Natural killer cell (primary cell): ENCODE measurements at regions not wholly inside any gene's neighbourhood (a gene's known extent, or its start where the extent isn't known, plus 50 kb on each side); places are given as distances from the start of the nearest gene placed in this dataset.

Experiments used
- ATAC-seq, 3 donors: fragments of 150-1000 bp in 2 of 3; fragments of 200-7000 bp in 1 of 3; cut with Tn5 transposase; 1 replicate in 1 of 3; 2 replicates in 2 of 3; pipeline ENCODE4 v1.10.0; 2021; ENCODE audit warnings: mild to moderate bottlenecking in 2 of 3, moderate library complexity in 2 of 3
- DNase-seq, 2 donors: peaks; one replicate each; pipeline versions ENCODE4 v3.0.0 to v3.0.0-alpha.2; 2013 to 2021; ENCODE audit warnings: mixed read lengths in 1 of 2
- H3K27ac ChIP-seq: one replicate; pipeline ENCODE4 v1.5.1; 2013; ENCODE audit warnings: mild to moderate bottlenecking, low read length
- H3K27me3 ChIP-seq: one replicate; pipeline ENCODE4 v1.6.1; 2013; ENCODE audit warnings: low read length; ENCODE audit not compliant: control insufficient read depth, insufficient read depth
- H3K36me3 ChIP-seq: one replicate; pipeline ENCODE4 v1.6.1; 2013; ENCODE audit warnings: low read length; ENCODE audit not compliant: control insufficient read depth, insufficient read depth
- H3K4me1 ChIP-seq: one replicate; pipeline ENCODE4 v1.6.1; 2013; ENCODE audit warnings: low read length; ENCODE audit not compliant: control insufficient read depth, insufficient read depth
- H3K4me3 ChIP-seq: one replicate; pipeline ENCODE4 v1.5.1; 2013; ENCODE audit warnings: low read length
- H3K9me3 ChIP-seq: one replicate; pipeline ENCODE4 v1.6.1; 2013; ENCODE audit warnings: low read length; ENCODE audit not compliant: control insufficient read depth, insufficient read depth
- H3K27ac Mint-ChIP-seq, 2 donors: one replicate each; pipeline ENCODE4 v1.8.0; 2022; ENCODE audit warnings: mild to moderate bottlenecking in 2 of 2, mixed read lengths in 2 of 2, moderate library complexity in 1 of 2
- H3K27me3 Mint-ChIP-seq, 2 donors: one replicate each; pipeline ENCODE4 v1.8.0; 2022; ENCODE audit warnings: low read depth in 2 of 2, mixed read lengths in 2 of 2
- H3K36me3 Mint-ChIP-seq: one replicate; pipeline ENCODE4 v1.8.0; 2022; ENCODE audit warnings: mixed read lengths
- H3K4me1 Mint-ChIP-seq, 2 donors: one replicate each; pipeline ENCODE4 v1.8.0; 2022; ENCODE audit warnings: mixed read lengths in 2 of 2
- H3K4me3 Mint-ChIP-seq: one replicate; pipeline ENCODE4 v1.8.0; 2022; ENCODE audit warnings: mild to moderate bottlenecking, moderate library complexity, mixed read lengths
- H3K9me3 Mint-ChIP-seq, 2 donors: one replicate each; pipeline ENCODE4 v1.8.0; 2022; ENCODE audit warnings: mixed read lengths in 2 of 2
- CTCF ChIP-seq: fragments of 200-600 bp; IDR thresholded peaks from one replicate; pipeline ENCODE4 v1.8.0; 2022; ENCODE audit warnings: antibody characterized with exemption
- WGBS: methylation state at CpG from one replicate; pipeline ENCODE4 v1.1.7; 2013; ENCODE audit warnings: missing lambda C conversion rate; ENCODE audit not compliant: insufficient coverage; 5-methylcytosine and 5-hydroxymethylcytosine counted together
- intact Hi-C: fragments of 100-400 bp; cut with micrococcal nuclease; formaldehyde crosslinking; loops from one replicate; pipeline ENCODE4 v1.14.2; 2022

- no peaks in the 10 kb centered on the region for H3K9me3 ChIP-seq
- H3K36me3 ChIP-seq = no peaks in the 10 kb centered on the region
- no peak for TF ChIP-seq CTCF
- no peak overlapping the region for H3K27ac ChIP-seq
- Mint-ChIP-seq H3K9me3 (no peaks in the 10 kb centered on the region), H3K4me3 (no peak overlapping the region), H3K36me3 (no peaks in the 10 kb centered on the region), H3K4me1 (no peaks in the 10 kb centered on the region), H3K27me3 (peaks cover 0 to 3% of the 10 kb centered on the region in 2 donors), H3K27ac (no peak overlapping the region)
- no peak overlapping the region for H3K4me3 ChIP-seq
- intact Hi-C loops = no loop called here
- H3K4me1 ChIP-seq = no peaks in the 10 kb centered on the region
- ATAC-seq (no peak), DNase-seq (no peak)
- no peaks in the 10 kb centered on the region for H3K27me3 ChIP-seq
These were observed 120.4 kb upstream of the P2RY1 start for GRCh38 chr3:152714507-152714906.

GRCh38 chr3:152717252-152717651 lies 117.7 kb upstream of the P2RY1 start:
- H3K4me3 ChIP-seq = no peak overlapping the region
- TF ChIP-seq CTCF = no peak
- H3K4me1 ChIP-seq = no peaks in the 10 kb centered on the region
- H3K36me3 ChIP-seq = no peaks in the 10 kb centered on the region
- Mint-ChIP-seq H3K4me1 (no peaks in the 10 kb centered on the region), H3K27me3 (peaks cover 3 to 10% of the 10 kb centered on the region in 2 donors), H3K36me3 (no peaks in the 10 kb centered on the region), H3K9me3 (peaks cover 0 to 5% of the 10 kb centered on the region in 2 donors), H3K27ac (no peak overlapping the region), H3K4me3 (no peak overlapping the region)
- intact Hi-C loops = no loop called here
- H3K27me3 ChIP-seq = no peaks in the 10 kb centered on the region
- no peak for DNase-seq
- H3K9me3 ChIP-seq = no peaks in the 10 kb centered on the region
- WGBS = 100% methylated on average over 2 of the region's 3 CpGs
- H3K27ac ChIP-seq = no peak overlapping the region
- no peak for ATAC-seq

- no peaks in the 10 kb centered on the region for H3K4me1 Mint-ChIP-seq
- H3K4me3 Mint-ChIP-seq = no peak overlapping the region
- TF ChIP-seq CTCF = no peak
- Histone ChIP-seq H3K27me3 (no peaks in the 10 kb centered on the region), H3K4me1 (no peaks in the 10 kb centered on the region), H3K36me3 (no peaks in the 10 kb centered on the region), H3K4me3 (no peak overlapping the region), H3K27ac (no peak overlapping the region), H3K9me3 (no peaks in the 10 kb centered on the region)
- H3K36me3 Mint-ChIP-seq = no peaks in the 10 kb centered on the region
- no peak overlapping the region for H3K27ac Mint-ChIP-seq
- intact Hi-C loops = no loop called here
- H3K27me3 Mint-ChIP-seq = peaks cover 3 to 10% of the 10 kb centered on the region in 2 donors
- ATAC-seq (no peak), DNase-seq (no peak)
- H3K9me3 Mint-ChIP-seq = peaks cover 0 to 5% of the 10 kb centered on the region in 2 donors
These were observed 116.1 kb upstream of the P2RY1 start for GRCh38 chr3:152718810-152719209.

GRCh38 chr3:152719264-152719663 lies 115.7 kb upstream of the P2RY1 start:
- Histone ChIP-seq H3K9me3 (no peaks in the 10 kb centered on the region), H3K4me1 (no peaks in the 10 kb centered on the region), H3K27me3 (no peaks in the 10 kb centered on the region), H3K36me3 (no peaks in the 10 kb centered on the region), H3K27ac (no peak overlapping the region), H3K4me3 (no peak overlapping the region)
- DNase-seq (no peak), ATAC-seq (no peak)
- no peaks in the 10 kb centered on the region for H3K4me1 Mint-ChIP-seq
- 92% methylated on average over 2 of the region's 2 CpGs for WGBS
- H3K9me3 Mint-ChIP-seq = peaks cover 0 to 5% of the 10 kb centered on the region in 2 donors
- H3K36me3 Mint-ChIP-seq = no peaks in the 10 kb centered on the region
- H3K27ac Mint-ChIP-seq = no peak overlapping the region
- intact Hi-C loops = no loop called here
- no peak for TF ChIP-seq CTCF
- H3K4me3 Mint-ChIP-seq = no peak overlapping the region
- peaks cover 3 to 10% of the 10 kb centered on the region in 2 donors for H3K27me3 Mint-ChIP-seq
